GM21528 (cell line): ENCODE measurements at regions not wholly inside any gene's neighbourhood (a gene's known extent, or its start where the extent isn't known, plus 50 kb on each side); places are given as distances from the start of the nearest gene placed in this dataset.

Source experiments
- ATAC-seq: cut with Tn5 transposase; IDR thresholded peaks from one replicate; pipeline ENCODE4 v1.9.1; 2021; ENCODE audit warnings: mild to moderate bottlenecking, moderate library complexity; ENCODE audit not compliant: unreplicated experiment, low FRiP score

DNA sequence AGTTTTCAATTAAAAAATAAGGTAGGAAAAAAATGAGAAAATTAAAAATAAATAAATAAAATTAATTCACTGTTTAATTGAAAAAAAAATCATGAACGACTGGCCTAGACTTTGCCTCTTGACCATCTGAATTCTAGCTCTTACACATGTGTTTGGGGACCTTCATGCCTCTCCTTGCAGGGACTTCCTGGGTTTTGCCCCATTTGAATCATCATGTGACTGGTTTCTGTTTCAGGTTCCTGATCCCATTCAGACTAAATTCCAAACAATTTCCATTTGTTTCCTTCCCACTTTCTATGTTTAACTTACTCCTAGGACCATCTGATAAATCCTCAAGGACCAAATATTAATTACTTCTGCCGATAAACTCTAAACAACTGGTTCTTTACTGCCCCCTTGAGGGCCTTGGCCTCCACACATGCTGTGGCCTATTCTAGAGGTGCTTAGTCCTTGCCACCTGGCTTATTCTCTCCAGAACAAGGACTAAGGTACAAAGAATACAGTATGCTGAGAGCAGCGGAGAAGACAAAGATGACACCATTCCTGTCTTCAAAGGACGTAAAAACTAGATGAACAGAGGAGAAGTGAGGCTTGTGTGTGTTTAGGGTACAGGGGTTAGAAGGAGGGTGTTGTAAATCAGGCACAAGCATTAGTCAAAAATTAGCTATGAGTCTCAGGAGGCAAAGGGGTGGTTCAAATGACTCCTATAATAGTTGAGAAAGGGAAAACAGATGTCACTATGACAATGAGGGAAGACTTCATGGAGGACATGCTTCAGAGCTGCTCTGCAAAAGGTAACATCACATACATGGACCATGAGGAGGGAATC lies 125.8 kb upstream of the AVPR1A start:
- ATAC-seq = peak; percentile 91

DNA sequence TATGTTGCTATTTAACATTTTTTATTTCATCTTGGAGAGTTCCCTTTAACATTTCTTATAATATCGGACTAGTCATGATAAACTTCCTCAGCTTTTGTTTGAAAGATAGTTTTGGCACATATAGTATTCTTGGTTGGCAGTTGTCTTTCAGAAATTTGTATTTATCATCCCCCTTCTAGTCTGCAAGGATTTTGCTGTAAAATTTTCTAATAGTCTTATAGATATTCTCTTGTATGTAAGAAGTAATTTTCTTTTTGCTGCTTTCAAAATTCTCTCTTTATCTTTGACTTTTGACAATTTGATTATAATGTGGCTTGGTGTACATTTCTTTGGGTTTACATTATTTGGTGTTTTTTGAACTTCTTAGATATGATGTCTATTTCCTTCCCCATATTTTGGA lies 116.0 kb upstream of the AVPR1A start:
- ATAC-seq = no peak

DNA sequence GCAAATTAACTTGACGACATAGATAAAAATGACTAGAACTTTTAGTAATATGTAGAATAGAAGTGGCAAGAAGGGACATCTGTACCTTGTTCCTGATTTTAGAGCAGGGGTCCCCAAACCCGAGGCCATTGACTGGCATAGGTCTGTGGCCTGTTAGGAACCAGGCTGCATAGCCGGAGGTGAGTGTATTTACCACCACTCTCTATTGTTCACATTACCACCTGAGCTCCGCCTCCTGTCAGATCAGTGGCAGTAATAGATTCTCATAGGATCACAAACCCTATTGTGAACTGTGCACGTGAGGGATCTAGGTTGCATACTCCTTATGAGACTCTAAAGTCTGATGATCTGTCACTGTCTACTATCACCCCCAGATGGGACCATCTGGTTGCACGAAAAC lies 113.6 kb upstream of the AVPR1A start:
- ATAC-seq = no peak

DNA sequence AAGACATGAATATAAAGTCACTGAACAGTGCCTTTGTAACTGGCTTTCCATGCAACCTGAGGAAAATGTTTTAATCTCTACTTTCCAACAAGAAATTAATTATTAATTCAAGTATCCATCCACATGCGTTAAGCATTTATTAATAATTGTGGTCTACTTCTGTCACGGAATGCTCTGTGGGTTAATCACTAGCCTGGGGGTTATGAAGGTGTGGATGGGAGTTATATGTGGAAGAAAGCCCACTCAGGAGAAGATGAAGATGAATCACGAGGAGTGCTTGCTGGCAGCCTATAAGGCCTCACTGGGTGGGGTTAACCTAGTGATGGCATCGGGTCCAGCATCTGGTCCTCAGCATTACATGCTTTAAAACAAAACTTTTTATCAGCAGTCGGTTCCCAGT lies 99.5 kb upstream of the AVPR1A start:
- no peak for ATAC-seq

DNA sequence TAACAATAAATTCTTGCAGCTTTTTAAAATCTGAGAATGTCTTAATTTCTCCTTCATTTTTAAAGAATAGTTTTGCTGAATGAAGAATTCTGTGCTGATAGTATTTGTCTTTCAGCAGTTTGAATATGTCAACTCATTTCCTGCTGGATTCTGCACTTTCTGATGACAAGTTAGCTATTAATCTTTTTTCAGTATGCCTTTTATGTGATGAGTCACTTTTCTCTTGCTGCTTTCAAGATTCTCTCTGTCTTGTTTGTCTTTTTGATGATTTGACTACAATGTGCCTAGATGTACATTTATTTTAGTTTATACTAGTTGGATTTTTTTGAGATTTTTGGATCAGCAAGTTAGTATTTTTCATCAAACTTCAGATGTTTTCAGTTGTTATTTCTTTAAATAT lies 87.9 kb upstream of the AVPR1A start:
- no peak for ATAC-seq

DNA sequence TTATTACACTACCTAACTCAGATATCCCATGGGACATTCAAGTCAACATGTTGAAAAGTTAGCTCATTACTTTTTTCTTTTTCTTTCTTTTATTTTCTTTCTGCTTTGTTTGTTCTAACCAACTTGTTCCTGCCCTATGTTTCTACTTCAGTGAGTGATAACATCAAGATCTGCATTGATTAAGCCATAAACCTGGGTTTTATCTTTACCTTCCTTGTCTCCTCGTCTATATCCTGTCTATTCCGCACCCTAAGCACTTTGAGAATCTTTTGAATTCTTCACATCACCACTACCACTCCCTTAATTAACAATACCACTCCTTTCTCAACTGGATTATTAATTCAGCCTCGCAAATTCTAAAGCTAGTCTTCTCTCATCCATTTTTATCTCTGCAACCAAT lies 81.9 kb upstream of the AVPR1A start:
- ATAC-seq = no peak

DNA sequence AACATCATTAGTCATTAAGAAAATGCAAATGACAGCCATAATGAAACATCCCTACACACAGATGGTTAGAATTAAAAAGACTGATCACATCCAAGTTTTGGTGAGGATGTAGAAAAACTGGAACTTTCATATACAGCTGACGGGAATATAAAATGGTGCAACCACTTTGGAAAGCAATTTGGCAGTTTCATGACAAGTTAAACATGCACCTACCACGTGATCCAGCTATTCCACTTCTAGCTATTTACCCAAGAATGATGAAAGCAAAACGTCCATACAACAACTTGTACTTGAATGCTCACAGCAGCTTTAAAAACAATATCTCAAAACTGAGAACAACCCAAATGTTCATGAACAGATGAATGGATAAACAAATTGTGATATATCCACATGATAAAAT lies 77.9 kb upstream of the AVPR1A start:
- ATAC-seq = no peak

DNA sequence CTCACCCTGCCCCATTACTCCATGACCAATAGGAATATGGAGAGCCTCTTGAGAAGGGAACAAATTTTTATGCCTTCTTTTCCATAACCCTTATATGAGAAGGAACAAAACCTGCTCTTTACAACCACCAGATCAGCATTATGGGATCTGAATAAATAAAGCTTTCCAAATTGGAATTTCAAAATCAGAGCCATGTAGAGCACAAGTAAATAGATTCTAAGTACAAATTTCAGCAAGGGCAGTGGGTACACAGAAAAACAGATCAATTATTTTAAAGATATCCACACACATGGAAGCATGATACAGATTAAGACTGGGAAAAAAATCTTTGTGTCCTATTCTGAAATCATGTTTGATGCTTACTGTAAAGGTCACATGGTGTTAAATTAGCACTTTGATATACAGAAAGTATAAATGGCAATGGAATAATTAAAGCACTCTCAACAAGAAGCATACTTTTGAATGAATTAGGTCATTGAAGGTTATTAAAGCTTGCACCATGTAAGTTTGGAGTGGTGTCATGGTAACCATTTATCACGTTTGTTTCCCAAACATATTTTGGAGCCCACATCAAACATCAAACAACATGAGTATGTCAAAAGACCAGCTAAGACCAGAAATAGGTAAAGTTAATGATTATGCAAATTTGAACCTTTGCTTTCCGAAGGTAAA lies 75.9 kb upstream of the AVPR1A start:
- no peak for ATAC-seq

DNA sequence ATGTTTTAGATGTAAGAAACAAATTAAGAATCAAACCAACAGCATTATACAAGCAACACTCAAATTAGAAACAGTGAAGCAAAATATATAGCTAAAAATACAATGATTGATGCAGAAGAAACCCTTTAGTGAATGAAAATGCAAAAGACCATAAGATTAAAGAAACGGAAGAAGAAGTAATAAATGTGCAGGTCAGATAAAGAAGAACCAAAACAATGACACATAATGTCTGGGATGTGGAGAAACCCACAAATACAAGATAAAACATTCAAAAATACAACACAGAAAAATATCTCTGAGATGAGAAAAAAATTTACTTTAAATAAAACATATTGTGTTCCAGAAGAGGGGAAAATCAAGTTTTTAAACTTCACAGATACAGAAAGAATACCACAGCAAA lies 73.4 kb upstream of the AVPR1A start:
- ATAC-seq = no peak

DNA sequence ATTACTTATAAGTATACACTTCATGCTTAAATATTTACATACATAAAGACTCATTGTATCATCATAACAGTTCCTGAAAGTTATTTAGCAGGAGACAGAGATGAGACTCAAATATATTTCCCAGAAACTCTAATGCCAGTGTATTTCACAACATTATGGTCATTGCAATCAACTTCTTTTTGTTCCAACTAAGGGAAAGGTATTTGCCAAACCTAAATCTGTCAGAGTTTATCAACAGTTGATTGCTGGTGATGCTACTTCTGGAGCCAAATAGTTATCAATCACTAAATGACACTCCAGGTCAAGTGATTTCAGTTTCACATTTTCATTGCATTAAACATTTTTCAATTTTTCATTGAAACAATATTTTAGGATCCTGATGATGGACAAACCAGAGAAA lies 72.1 kb upstream of the AVPR1A start:
- ATAC-seq = no peak

DNA sequence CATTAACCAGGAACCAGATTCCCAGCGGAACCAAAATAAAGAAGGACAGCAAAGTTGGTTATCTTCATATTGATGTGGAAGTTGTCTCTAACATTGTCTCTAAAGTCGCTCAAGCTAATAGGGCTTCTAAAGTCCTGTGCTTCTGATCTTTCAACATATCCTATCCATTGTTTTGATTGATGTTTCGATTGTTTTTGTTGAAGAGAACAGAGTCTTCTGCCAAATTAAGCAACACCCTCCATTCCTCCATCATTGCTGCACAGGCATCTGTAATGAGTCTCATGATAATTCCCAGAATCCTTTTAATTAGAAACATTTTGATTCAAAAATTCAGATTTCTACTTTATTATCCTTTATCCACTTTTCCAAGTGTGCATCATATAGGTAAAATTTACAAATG lies 71.6 kb upstream of the AVPR1A start:
- no peak for ATAC-seq

DNA sequence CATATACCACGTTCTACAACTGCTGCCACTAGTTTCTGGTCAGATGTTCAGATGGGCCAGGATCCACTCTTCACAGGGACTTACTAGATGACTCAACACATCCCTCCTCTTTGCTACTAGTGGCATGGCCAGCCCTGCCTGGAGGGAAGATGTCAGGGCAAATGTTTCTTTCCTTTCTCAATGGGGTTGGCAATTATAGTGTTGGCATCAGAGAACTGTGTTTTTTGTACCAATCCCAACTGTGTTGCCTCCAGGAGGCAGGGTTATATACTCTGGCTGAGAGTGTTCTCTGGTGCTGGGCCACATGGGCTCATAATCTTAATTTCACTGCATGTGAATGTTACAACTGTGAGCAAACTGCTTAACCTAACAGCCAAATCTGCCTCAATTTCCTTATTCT lies 69.9 kb upstream of the AVPR1A start:
- ATAC-seq = no peak

DNA sequence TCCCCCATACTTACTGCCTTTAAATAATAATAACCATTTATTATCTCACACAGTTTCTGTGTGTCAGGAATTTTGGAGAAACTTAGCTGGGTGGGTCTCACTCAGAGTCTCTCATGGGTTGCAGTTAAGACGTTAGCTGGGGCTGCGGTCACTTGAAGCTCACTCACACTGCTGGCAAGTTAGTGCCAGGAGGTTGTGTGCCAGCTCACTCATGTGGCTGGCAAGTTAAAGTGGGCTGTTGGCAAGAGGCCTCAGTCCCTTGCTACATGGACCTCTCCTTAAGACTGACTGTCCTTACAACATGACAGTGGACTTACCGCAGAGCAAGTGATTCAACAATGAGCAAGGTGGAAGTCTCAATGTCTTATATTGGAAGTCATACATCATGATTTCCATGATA lies 61.3 kb upstream of the AVPR1A start:
- no peak for ATAC-seq

DNA sequence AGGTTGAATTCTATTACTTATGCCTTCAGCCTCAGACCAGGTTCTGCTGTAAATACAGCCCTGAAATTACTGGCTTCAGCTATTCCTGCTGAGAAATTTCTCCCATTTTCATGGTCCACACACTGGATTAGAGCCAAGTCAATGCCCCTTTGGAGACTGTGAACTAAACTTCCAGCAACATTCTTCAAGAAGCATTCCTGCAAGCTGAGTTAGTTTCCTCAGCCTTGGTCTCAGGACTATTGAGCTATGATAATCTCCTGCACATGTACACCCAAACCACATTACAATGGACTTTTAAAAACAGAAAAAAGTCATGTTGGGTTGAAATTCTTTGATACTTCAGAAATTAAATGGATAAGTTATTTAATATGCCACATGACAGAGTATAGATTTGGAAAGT lies 58.0 kb upstream of the AVPR1A start:
- ATAC-seq = no peak

DNA sequence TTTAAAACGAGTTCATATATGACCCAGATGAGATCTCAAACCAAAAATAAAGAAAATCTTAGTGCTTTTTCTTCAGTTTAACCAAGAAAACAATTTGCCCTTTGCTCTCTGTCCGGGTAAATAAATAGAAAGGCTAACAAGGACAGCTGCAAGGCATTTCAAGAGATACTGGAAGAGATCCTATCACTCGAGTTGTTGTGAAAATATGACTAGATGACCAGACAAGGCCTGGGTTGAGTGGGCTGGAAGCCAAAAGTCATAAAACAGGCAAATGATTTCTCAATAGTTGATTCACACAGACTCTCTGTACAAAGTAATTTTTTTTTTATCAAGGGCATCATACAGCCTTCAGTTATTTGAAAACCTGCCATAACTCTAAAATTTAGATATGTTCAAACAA lies 55.9 kb upstream of the AVPR1A start:
- ATAC-seq = no peak

DNA sequence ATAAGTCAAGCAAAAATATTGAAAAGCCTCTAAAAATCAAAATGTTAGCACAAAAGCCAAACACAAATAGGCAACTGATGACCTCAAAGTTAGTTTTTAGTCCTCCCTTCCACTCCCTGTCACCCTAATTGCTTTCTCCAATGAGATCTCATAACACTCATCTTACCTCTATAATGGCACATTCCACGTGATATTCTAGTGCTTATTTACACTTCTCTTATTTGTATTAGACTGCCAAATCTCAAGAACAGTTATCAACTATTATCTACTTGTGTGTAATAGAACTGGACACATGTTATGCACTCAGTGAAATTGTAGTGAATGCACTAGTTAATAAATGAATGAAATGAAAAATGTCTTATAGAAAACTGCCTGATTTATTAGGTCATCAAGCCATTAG lies 55.5 kb upstream of the AVPR1A start:
- ATAC-seq = no peak
